ENCODE measurements at regions not wholly inside any gene's neighbourhood (a gene's known extent, or its start where the extent isn't known, plus 50 kb on each side); places are given as distances from the start of the nearest gene placed in this dataset.

DNA sequence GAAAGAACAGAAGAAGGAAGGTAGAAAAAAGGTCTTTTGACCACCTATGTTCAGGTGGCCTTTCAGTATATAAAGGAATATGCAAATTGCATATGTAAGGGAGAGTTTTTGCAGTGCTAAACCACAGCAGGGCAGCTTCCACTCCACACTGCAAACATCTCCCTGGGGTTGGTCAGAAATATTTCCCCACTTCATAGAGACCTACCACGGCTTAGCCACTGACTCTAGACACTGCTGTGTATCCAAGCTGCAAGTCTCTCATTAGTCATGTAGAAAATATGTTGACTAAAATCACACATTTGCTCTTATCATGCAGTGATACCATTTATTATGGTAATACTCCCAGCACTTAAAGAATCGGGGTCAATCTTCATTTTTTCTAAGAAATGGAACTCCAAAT lies 214.9 kb upstream of the NR2F2 start:
- TF ChIP-seq, protein P1, sequence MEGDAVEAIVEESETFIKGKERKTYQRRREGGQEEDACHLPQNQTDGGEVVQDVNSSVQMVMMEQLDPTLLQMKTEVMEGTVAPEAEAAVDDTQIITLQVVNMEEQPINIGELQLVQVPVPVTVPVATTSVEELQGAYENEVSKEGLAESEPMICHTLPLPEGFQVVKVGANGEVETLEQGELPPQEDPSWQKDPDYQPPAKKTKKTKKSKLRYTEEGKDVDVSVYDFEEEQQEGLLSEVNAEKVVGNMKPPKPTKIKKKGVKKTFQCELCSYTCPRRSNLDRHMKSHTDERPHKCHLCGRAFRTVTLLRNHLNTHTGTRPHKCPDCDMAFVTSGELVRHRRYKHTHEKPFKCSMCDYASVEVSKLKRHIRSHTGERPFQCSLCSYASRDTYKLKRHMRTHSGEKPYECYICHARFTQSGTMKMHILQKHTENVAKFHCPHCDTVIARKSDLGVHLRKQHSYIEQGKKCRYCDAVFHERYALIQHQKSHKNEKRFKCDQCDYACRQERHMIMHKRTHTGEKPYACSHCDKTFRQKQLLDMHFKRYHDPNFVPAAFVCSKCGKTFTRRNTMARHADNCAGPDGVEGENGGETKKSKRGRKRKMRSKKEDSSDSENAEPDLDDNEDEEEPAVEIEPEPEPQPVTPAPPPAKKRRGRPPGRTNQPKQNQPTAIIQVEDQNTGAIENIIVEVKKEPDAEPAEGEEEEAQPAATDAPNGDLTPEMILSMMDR (IDR thresholded peaks at IDR 0.05; ENCODE audit: low read depth, low read length, poor library complexity, severe bottlenecking) = no peak
- no peak for TF ChIP-seq EZH2phosphoT487 (IDR thresholded peaks at IDR 0.05; ENCODE audit: borderline replicate concordance, low read length)

All from DOHH2 (cell line).